Superior temporal gyrus (tissue), 1 donor: ENCODE measurements at regions not wholly inside any gene's neighbourhood (a gene's known extent, or its start where the extent isn't known, plus 50 kb on each side); places are given as distances from the start of the nearest gene placed in this dataset.
"Not testable (repeated sequence)": the region's sequence is repeated elsewhere in the genome, so short reads cannot be mapped to it uniquely, and the experiment has no call there.

Experiments used
- DNase-seq: peaks from one replicate; pipeline ENCODE4 v3.0.0-alpha.2; 2016; ENCODE audit errors: extremely low spot score

DNA sequence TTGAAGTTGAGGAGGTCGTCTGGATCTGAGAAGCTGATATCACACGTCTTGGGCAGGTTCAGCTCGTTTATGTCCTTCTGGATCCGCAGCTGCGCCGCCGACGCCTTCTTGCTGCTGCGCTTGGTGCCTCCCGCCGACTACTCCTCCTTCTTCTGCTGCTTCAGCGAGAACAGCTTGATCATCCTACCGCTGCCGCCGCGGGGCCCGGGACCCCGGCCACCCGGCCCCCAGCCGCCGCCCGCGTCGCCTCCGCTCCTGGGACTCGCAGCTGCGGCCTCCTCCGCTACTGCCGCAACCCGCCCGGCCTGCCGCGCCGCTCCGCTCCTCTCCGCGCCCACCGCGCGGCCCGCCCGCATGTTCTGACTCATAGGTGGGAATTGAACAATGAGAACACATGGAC lies 1710.6 kb downstream of the TP53TG3F start:
- not testable (repeated sequence) for DNase-seq

DNA sequence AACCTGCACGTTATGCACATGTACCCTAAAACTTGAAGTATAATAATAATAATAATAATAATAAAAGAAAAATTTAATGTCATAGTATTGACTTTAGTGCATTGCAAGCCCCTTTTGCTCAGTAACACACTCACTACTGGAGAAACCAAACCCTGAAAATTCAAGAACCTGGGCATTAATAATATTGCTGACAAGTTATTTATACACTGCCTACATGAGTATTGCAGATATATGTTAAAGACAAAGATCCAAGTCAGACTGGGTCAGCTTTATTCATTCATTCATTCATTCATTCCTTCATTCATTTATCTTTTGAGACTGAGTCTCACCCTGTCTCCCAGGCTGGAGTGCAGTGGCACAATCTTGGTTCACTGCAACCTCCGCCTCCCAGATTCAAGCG lies 1711.2 kb downstream of the TP53TG3F start:
- DNase-seq, result no peak

DNA sequence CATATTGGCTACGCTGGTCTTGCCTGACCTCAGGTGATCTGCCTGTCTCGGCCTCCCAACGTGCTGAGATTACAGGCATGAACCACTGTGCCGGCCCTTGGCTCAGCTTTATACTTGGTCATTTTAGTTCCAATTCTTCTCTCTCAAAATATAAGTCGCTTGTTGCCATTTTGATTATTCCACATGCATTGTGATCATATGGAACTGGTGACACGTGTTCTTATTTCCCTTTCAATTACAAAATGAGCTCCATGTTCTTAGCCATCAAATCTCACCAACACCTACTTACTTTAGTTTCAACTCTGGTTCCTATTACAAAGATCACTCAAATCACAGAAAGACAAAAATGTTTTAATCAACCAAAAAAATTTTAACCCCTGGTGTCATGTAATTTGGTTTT lies 1711.7 kb downstream of the TP53TG3F start:
- no peak for DNase-seq

DNA sequence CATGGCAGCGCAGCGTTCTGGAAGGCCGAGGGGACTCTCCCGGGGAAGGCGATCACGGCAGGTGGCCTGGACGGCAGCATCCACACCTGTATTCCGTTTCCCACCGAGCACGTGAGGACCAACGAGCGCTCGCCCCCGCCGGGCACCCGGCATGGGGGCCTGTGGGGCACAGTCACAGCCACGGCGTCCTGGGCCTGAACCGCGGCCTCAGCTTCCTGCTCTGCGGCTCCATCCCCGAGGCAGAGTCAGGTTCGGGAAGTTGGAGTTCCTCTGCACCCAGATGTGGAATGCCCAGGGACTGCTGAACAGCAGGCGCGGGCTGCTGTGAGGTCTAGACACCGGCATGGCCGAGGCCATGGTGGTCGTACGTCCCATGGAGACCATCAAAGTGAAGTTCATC lies 1713.9 kb downstream of the TP53TG3F start:
- no peak for DNase-seq

DNA sequence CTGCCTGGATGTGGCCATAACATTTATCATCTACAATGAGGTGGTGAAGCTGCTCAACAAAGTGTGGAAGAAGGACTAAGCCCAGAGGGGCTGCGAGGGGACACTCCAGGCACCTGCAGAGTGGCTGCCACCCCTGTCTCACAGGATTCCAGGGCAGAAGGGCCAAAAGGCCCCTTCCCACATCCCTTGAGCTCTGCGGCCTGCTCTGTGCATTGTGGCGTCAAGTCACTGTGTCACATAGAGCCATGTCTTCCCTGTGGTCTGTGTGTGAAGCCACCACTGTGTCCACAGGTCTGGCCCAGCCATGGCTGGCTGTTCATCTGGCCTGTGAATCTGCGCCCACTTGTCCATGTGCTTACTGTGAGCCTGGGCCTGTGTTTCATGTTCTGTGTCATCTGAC lies 1714.6 kb downstream of the TP53TG3F start:
- DNase-seq, result no peak

DNA sequence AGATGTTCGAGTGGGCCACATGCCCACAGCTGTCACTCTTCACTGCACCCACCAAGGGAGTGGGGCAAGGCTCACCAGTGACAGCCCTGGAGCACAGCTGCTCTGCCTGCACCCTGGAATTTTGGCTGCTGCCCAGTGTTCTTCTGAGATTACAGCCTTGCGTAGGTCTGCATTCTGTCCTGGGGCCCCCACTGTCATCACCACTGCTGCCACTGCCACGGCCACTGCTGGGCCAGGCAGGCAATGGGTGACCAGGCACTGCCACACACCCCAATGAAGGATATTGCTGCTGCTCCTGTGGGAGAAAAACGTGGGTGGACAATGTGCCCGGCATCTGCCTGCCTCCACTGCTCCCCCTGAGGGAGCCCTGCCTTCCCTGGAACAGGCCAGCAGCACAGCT lies 1717.0 kb downstream of the TP53TG3F start:
- no peak for DNase-seq

DNA sequence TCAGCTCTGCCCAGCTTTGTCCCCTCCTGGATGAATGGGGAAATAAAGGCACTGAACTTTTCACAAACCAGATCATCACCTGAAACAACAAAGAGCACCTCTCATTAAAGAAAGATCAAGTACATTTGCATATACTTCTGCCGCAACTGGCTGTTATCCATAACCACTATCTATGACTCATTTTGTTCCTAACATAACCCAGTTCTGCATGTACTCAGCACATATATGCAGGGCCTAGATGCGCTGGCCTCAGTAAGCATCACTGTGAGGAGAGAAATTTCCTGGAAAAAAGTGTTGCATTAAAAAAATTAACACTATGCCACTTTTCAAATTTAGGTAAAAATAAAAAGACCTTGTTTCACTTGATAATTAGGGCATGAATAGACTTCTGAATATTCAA lies 1718.4 kb downstream of the TP53TG3F start:
- DNase-seq, result no peak

DNA sequence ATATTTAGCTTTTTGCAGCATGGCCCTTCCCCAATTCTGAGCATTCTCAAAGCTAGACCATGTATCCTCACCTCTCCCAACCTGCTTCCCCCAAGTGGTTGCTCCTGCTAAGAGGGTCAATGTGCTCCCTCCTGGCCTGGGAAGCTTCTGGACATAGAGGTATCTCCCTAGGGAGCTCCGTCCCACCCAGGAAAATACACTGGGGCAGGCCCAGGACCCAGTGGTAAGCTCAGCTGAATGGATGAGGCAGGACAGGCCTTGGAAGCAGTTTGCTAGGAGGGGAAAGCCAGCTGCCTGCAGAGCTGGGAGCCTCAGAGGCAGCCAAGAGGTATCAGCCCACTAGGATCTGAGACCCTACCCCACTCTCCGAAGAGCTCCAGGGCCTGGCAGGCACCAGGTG lies 1721.6 kb downstream of the TP53TG3F start:
- no peak for DNase-seq

DNA sequence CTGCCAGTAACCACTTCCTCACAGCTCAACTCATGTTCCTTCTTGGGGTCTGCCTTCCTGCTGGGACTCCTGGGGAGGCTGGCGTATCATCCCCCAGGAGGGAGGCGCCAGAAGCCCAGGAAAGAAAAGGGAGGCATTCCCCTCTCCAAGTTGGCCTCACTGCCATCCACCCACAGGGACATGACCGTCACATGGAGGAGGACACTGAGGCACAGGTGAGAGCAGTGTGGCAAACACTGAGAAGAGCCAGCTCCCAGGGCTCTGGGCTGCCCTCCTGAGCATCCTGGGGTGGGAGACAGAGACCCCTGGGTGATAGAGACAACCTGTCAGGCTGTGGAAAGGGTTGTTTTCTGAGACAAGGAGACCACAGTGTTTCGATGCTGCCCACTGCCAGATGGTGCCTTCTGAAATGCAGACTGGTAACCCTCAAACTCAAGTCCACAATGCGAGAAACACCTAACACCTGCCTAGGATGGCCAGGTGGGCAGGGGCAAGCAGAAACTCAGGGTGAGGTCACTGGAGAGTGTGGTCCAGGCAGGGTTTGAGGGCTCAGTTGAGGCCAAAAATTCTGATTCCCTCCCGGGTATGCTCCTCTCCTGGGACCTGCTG lies 1722.1 kb downstream of the TP53TG3F start:
- DNase-seq, result no peak

DNA sequence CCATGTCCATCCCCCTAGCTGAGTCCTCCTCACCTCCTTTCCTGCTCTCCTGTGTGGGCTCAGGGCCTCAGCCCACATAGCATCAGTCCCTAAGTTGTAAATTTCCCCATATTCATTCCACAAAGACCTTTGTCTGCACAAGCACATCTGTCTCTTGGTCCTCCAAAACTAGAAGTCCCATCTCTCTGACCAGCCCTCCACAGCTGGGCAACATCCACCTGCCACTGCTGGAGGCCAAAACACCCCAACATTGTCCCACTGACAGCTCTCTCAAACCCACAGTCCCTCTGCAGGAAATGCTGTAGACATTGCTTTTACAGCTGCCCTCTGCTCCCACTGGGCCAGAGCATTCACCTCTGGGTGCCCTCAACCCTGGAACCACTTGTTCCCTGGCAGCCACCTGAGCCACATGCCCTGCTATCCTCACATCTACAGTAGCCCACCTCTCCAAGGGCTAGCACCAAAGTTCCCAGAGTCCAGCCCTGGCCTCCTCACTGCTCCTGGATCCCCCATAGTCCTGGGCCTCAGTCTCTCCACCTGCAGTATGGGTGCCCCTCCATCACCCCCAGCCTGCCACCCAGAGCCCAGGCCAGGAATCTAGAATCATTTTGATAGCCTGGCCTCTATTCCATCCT lies 1722.7 kb downstream of the TP53TG3F start:
- no peak for DNase-seq

DNA sequence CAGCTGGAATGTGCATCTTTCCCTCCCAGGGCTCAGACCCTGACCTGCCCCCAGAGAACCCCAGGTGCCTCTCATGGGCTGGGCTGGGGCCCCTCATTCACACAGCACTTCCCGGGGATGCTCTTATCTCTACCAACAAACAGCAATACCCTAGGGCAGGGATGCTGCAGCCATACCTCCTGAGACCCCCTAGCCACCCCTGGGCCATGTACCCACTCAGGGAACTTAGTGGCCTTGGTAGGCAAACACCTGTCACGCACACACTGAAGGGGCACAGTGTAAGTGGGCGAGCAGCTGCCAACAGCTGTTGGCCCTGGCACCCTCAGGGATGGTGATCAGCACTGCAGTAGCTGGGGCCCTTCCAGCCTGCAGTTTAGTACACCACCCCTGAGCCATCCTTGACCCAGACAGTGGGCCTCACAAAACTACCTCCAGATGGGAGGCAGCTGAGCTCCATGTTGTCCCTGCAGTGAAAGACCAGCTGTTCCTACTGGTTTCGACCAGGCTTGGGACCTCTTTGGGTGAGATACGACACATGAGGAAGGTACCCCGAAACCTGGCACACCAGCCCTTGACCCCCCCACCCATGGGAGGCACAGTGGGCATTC lies 1723.6 kb downstream of the TP53TG3F start:
- no peak for DNase-seq

DNA sequence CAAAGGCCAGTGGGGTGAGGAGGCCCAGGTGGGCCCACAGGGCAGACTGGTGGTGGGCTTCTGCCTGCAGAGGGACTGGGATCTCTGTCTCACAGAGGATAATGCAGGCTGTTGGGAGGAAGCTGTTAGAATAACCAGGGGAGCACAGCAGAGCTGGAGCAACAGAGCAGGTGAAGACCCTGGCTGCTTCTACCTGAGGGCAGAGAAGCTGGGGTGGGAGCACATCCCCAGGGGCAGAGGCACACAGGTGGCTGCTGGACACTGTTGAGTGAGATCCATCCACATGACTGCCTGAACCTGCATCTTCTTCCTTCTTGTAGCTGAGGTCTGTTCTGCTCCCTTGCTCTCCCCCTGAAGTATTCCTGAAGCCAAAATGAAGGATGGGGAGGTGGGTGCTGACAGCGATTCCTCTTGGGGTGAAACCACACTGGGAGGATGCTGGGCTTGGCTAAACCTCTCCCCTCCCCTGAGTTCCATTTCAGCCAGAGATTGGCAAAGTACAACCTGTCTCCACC lies 1725.0 kb downstream of the TP53TG3F start:
- no peak for DNase-seq

DNA sequence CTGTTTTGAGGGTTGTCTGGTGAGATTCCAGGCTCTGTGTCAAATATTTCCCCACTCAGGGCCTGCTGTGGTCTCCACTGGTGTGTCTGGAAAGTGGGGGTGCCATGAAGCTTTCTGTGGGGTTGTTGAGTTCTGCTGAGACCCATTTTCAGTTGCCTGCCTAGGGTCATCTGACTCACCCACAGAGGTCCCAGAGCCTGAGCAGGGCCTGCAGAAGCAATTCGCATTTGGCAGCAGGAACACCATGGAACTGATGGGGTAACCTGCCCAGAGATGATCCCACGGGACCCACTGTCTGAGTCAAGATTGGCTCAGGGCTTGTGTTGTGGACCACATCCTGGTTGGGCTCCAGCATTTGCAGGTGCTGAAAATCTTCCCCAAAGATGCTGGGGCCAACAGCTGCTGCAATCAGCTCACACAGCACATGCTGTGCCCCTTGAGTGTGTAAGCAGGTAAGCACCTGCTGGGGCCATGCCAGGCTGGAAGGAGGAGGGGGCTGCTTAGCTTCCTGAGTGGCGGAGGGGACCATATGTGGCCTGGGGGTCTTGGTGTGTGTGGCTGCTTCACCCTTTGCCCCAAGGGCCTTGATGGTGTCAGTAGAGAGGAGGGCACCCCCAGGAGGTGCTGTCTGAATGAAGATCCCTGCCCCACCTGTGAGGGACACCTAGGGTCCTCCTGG lies 1726.1 kb downstream of the TP53TG3F start:
- no peak for DNase-seq

DNA sequence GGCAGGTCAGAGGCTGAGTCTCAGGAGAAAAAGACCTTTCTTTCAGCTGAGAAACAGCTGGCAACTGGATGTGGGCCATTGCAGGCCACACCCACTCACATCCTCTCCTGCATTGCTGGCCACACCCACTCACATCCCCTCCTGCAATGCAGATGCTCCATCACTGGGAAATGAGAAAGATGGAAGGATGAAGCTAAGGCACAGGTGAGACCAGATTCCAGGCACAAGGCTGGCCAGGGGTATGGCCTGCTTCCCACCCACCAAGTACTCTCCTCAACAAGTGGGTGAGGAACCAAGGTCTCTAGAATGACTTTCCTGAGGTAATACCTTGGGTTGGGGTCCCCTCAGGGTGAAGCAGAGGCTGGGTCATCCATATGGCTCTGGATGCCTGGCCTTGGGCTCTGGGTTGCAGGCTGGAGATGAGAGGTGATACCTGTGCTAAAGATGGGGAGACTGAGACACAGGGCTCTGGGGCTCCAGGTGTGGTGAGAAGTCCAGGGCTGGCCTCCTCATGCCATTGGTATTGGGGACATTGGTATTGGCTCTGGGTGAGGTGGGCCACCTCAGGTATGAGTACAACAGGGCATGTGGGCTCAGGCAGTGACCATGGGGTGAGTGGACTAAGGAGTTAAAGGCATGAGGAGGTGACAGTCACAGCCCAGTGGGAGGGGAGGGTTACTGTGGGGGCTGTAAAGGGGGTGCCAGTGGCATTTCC lies 1726.8 kb downstream of the TP53TG3F start:
- DNase-seq, result no peak

DNA sequence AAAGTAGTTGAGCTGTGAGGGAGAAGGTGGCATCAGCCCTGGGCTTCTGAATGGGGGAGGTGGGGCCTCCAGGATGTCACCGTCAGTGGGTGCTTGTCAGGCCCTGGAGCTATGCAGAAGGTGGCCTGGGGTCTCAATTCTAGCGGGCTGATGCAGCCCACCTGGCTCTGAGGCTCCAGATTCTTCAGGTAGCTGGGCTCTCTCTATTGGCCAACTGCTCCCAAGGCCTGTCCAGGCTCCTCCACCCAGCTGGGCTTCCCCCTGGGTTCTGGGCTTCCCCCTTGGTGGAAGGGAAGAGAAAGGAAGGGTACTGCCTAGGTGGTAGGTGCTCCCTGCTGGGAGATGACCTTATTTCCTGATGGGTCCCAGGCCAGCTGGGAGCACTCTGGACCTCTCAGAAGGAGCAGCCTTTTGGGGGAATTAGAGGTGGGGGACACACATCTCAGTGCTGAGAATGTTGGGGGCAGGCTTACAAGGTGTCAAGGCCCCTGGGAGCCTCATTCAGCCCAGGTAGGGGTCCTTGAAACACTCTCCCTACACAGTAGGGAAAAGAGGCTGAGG lies 1728.3 kb downstream of the TP53TG3F start:
- DNase-seq, result no peak

DNA sequence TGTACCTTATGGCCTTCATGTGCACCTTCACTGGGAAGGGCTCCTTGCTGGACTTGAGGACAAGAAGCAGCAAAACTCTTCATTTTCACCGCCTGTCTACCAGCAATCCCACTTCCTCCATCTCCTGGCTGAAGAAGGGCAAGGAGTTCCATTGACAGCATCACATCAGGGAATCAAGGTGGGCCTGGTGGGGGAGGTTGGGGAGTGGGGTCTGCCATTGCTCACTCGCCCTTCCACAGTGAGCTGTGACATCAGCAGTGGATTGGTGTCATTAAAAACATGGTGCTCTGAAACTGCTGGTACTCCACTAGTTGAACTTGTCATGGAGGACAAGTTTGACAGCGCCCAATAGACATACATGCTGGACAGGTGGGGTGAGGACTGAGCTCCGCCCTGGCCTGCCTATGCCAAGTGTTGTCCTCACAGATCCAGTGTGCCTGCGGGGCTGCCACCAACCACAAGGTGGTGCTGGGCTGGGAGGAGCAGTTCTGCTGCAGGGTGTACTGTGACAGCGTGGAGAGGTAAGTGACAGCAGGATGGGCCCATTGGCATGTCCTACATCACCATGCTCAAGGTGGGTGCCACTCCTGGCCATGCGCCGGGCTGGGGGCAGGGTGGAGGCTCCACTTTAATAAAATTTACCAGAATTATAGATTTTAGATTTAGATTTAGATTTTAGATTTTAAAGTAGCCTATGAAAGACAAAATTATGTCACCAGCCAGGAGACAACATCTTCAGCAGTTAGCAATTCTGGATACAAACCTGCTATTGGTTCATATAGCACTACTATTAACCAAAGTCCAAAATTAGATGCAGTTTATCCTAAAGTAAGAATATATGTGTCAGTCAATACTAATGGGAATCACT lies 1729.1 kb downstream of the TP53TG3F start:
- DNase-seq, result no peak

DNA sequence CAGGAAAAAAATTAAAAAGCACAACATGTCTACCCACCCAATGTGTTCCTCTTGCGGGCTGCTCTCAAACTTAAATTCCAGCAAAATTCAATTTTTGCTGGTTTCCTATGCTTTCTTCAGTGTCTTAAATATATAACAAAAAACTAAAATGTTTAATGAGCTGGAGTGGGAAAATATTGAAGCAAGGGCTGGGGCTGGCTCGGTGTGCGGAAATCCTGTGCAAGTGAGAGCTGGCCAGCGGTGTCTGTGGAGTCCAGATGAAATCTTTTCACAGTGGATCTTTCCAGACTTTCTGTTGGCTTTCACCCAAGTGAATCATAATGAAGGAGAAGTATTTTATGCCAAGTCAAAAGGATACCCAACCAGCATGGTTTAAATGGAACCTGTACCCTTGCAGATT lies 1733.6 kb downstream of the TP53TG3F start:
- no peak for DNase-seq

DNA sequence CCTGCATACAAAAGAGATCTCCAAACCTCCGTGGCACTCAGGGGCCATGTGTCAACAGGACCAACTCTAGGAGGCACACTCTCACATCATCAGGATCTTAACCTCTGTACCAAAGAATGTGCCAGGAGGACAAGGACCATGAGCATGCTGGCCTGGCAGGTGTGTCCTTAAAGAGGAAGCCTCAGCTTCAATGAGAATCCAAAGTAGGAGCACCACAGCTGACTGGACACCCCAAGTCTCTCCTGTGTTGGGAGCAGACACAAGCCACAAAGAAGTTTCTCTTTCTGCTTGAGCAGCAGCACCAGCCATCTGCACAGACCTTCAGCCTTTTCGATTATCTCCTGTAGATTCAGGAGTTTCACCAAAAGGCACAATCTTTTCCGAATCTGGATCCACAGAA lies 1734.5 kb downstream of the TP53TG3F start:
- no peak for DNase-seq

DNA sequence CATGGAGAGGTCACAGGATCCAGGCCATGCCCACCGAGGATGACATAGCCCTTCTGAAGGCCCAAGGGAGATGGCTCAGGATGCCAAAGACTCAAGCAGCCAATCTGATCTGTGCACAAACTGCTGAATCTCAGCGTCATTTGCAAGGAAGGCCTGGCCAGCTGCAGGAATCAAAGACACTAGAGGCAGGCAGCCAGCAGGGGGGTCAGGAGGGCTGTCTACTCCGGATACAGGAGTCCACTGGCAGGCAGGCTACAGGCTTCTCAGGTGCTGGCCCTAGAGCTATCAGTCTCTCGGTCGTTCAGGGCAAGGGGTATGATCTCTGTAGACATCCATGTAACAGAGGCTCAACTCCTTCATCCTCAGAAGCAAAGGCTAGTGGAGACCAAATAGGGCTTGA lies 1735.3 kb downstream of the TP53TG3F start:
- no peak for DNase-seq

DNA sequence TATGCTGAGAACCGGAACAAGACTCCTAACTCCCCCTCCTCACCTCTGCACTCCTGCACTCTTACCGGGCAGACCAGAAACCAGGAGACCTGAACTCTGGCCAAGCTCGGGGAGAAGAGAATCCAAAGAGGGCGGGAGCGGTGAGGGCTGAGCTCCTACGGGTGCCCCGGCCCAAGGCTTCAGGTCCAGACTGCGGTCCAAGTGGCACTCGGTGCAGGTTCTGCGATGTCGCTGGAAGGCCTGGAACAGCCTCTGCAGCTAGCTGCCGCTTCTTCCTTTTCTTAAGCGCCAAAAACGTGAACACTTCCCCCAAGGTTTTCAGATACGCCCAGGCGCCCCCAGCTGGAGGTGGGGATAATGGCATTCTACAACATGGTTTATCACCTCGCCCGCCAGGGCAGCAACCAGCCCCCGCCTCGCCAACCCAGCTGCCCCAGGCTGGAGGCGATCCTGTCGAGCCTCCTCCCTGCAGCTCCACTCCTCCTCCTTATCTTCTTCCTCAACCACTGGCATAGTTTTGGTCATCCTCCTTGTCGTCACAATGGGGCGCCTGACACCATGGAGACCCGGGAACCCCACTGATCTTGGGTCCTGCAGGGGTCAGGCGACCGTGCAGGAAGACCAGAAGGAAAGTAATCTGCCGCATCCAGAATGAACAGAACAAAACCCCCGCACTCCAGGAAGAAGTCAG lies 1735.9 kb downstream of the TP53TG3F start:
- no peak for DNase-seq
